Panc1 (cell line): ENCODE measurements at regions not wholly inside any gene's neighbourhood (a gene's known extent, or its start where the extent isn't known, plus 50 kb on each side); places are given as distances from the start of the nearest gene placed in this dataset.

Experiments
- CTCF ChIP-seq: fragments of 450-650 bp; IDR thresholded peaks from 2 replicates; pipeline ENCODE4 v1.5.1; 2017; ENCODE audit warnings: mild to moderate bottlenecking
- SIN3A ChIP-seq: IDR thresholded peaks from 2 replicates; pipeline ENCODE4 v1.6.1; 2012; ENCODE audit warnings: low read depth, mild to moderate bottlenecking, low read length, moderate library complexity, borderline replicate concordance; ENCODE audit not compliant: insufficient read depth

- no peak for TF ChIP-seq CTCF
- no peak for TF ChIP-seq SIN3A
Measured at GRCh38 chr11:104325093-104325492, 161.1 kb upstream of the PDGFD start.
